ENCODE measurements at regions not wholly inside any gene's neighbourhood (a gene's known extent, or its start where the extent isn't known, plus 50 kb on each side); places are given as distances from the start of the nearest gene placed in this dataset.

DNA sequence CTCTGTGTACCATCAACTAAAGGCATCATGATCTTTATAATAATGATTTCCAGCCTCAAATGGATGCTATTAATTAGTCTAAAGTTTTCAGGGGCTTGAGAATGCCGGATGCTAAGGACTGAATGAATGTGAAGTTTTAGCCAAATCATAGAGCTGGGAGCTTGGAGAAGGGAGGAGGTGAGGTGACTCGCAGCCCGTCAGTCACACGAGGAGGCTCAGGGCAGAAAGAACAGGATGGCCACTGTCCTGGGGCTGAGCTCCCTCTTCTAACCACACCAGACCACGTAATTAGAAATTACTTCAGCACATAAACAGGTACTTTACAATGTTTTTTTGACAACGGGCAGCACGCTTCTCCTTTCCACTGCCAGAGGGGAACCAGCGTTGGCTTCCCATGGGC is 222.6 kb downstream of the NPR3 start:
- Histone ChIP-seq H3K9me3 (ENCODE audit: severe bottlenecking) (no peaks in the 10 kb centered on the region), H3K27me3 (ENCODE audit: insufficient read depth, poor library complexity, severe bottlenecking) (no peaks in the 10 kb centered on the region), H3K27ac (ENCODE audit: poor library complexity, severe bottlenecking) (no peak overlapping the region), H3K4me1 (ENCODE audit: insufficient read depth, poor library complexity, severe bottlenecking) (no peaks in the 10 kb centered on the region), H3K36me3 (ENCODE audit: low read depth) (no peaks in the 10 kb centered on the region; the same call in 1 of the 2 replicates), H3K4me3 (ENCODE audit: severe bottlenecking) (no peak overlapping the region)
- ATAC-seq (ENCODE audit: low read depth) (no peak), DNase-seq (ENCODE audit: low spot score) (no peak)
- TF ChIP-seq, protein P1, sequence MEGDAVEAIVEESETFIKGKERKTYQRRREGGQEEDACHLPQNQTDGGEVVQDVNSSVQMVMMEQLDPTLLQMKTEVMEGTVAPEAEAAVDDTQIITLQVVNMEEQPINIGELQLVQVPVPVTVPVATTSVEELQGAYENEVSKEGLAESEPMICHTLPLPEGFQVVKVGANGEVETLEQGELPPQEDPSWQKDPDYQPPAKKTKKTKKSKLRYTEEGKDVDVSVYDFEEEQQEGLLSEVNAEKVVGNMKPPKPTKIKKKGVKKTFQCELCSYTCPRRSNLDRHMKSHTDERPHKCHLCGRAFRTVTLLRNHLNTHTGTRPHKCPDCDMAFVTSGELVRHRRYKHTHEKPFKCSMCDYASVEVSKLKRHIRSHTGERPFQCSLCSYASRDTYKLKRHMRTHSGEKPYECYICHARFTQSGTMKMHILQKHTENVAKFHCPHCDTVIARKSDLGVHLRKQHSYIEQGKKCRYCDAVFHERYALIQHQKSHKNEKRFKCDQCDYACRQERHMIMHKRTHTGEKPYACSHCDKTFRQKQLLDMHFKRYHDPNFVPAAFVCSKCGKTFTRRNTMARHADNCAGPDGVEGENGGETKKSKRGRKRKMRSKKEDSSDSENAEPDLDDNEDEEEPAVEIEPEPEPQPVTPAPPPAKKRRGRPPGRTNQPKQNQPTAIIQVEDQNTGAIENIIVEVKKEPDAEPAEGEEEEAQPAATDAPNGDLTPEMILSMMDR (IDR thresholded peaks at IDR 0.05; ENCODE audit: poor library complexity, severe bottlenecking): no peak

DNA sequence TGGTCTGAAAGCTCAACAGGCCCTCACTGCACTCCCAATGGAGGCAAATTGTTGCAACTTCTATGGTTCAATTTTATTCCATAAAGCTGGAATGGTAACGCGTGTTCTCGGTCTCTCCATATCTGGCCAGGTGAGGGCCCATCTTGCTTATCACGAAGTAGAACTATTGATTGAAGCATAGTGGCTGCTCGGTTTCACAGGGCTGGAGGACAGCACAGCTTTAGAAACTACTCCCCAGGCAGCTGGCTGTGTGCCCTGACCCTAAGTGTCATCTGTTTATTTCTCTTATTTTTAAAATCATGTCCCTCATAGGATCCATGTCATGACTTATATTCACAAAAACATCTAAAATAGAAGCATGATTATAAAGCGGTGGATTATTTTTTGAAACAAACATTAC is 223.4 kb downstream of the NPR3 start:
- TF ChIP-seq, protein P1 (IDR thresholded peaks at IDR 0.05; ENCODE audit: poor library complexity, severe bottlenecking): no peak
- no peak for ATAC-seq (ENCODE audit: low read depth)
- no peak for DNase-seq (ENCODE audit: low spot score)
- Histone ChIP-seq H3K27me3 (ENCODE audit: insufficient read depth, poor library complexity, severe bottlenecking) (no peaks in the 10 kb centered on the region), H3K27ac (ENCODE audit: poor library complexity, severe bottlenecking) (no peak overlapping the region), H3K36me3 (ENCODE audit: low read depth) (no peaks in the 10 kb centered on the region; the same call in 1 of the 2 replicates), H3K9me3 (ENCODE audit: severe bottlenecking) (no peaks in the 10 kb centered on the region), H3K4me3 (ENCODE audit: severe bottlenecking) (no peak overlapping the region), H3K4me1 (ENCODE audit: insufficient read depth, poor library complexity, severe bottlenecking) (no peaks in the 10 kb centered on the region)

DNA sequence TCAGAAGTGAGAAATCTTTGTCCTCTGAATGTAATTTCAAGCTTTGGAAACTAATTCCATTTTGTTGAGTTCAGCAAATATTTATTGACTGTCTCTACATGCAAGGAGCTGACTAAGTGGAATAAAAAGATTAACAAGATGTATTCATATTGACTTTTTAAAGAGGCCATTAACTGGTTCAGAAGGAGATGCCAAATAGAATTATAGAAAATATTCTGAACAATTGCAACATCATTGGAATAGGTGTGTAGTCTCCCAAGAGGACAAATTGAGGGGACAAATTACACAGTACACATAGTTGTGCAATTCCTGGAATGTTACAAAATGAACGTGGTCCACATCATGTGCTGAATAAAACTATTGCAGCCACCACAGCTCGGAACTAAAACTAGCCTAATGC is 224.2 kb downstream of the NPR3 start:
- TF ChIP-seq, protein P1 (IDR thresholded peaks at IDR 0.05; ENCODE audit: poor library complexity, severe bottlenecking): no peak
- H3K27ac ChIP-seq (ENCODE audit: poor library complexity, severe bottlenecking): no peak overlapping the region
- H3K9me3 ChIP-seq (ENCODE audit: severe bottlenecking): no peaks in the 10 kb centered on the region
- no peaks in the 10 kb centered on the region; the same call in 1 of the 2 replicates for H3K36me3 ChIP-seq (ENCODE audit: low read depth)
- DNase-seq (ENCODE audit: low spot score) (no peak), ATAC-seq (ENCODE audit: low read depth) (no peak)
- no peak overlapping the region for H3K4me3 ChIP-seq (ENCODE audit: severe bottlenecking)
- H3K4me1 ChIP-seq (ENCODE audit: insufficient read depth, poor library complexity, severe bottlenecking): no peaks in the 10 kb centered on the region
- no peaks in the 10 kb centered on the region for H3K27me3 ChIP-seq (ENCODE audit: insufficient read depth, poor library complexity, severe bottlenecking)

DNA sequence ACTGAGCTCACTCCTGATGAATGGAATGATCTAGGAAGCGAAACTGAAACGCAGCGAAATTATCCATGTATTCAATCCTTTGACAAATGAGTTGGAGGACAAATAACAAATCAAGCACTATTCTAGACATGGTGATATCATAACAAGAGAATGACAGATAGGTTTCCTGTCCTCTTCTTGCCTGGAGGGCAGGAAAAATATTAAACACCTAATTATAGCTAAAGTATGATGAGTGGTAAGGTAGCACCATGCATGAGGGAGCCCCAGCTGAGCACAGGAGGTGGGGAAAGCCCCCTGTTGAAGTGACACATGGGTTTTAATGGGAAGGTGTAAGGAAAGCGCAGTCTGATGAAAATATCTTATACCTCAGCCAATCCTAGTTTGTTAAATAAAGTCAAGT is 225.2 kb downstream of the NPR3 start:
- H3K9me3 ChIP-seq (ENCODE audit: severe bottlenecking): no peaks in the 10 kb centered on the region
- TF ChIP-seq, protein P1 (IDR thresholded peaks at IDR 0.05; ENCODE audit: poor library complexity, severe bottlenecking): no peak
- no peak for ATAC-seq (ENCODE audit: low read depth)

DNA sequence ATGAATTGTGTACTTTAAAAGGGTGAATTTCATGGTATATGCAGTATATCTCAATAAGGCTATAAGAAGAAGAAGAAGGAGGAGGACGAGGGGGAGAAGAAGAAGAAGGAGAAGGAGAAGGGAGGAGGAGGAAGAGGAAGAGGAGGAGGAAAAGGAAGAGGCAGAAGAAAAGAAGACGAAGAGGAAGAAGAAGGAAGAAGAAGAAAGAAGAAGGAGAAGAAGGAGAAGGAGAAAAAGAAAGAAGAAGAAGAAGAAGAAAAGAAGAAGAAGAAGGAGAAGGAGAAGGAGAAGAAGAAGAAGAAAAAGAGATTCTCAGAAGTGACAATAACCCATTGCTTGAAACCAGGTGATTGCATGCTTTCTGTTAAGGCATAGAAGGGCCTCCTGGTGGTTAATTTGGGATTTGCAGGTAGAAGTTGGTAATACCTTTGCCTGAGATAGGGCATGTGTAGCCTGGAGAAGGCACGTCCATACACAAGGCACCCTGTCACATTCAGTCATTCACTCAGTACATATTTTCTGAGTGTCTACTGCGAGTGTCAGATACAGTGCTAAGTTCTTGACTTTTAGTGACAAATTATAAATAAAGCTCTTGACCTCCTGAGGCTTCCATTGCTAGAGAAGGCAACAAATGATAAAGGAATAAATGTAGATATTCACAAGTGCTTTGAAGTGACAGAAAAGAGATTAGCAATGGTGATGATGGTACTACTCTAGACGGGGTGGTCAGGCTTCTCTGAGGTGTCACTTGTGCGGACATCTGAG is 231.3 kb downstream of the NPR3 start:
- H3K27ac ChIP-seq (ENCODE audit: poor library complexity, severe bottlenecking): no peak overlapping the region
- no peaks in the 10 kb centered on the region for H3K27me3 ChIP-seq (ENCODE audit: insufficient read depth, poor library complexity, severe bottlenecking)
- ATAC-seq (ENCODE audit: low read depth) (0 out of 3 replicates have a peak, but pooled peaks have one; percentile 17), DNase-seq (ENCODE audit: low spot score) (no peak)
- no peak overlapping the region for H3K4me3 ChIP-seq (ENCODE audit: severe bottlenecking)
- H3K4me1 ChIP-seq (ENCODE audit: insufficient read depth, poor library complexity, severe bottlenecking): no peaks in the 10 kb centered on the region
- H3K36me3 ChIP-seq (ENCODE audit: low read depth): no peaks in the 10 kb centered on the region
- TF ChIP-seq, protein P1 (IDR thresholded peaks at IDR 0.05; ENCODE audit: poor library complexity, severe bottlenecking): peak; percentile 50
- H3K9me3 ChIP-seq (ENCODE audit: severe bottlenecking): no peaks in the 10 kb centered on the region

More for the DNA sequence above, 225.2 kb downstream of the NPR3 start:
- DNase-seq (ENCODE audit: low spot score): no peak
- Histone ChIP-seq H3K4me3 (ENCODE audit: severe bottlenecking) (no peak overlapping the region), H3K27ac (ENCODE audit: poor library complexity, severe bottlenecking) (no peak overlapping the region), H3K4me1 (ENCODE audit: insufficient read depth, poor library complexity, severe bottlenecking) (no peaks in the 10 kb centered on the region), H3K27me3 (ENCODE audit: insufficient read depth, poor library complexity, severe bottlenecking) (no peaks in the 10 kb centered on the region), H3K36me3 (ENCODE audit: low read depth) (no peaks in the 10 kb centered on the region; the same call in 1 of the 2 replicates)
